ENCODE measurements at regions not wholly inside any gene's neighbourhood (a gene's known extent, or its start where the extent isn't known, plus 50 kb on each side); places are given as distances from the start of the nearest gene placed in this dataset.

GRCh38 chr3:124249038-124249437, 257.1 kb upstream of the ROPN1 start:
- no peaks in the 10 kb centered on the region for H3K27me3 ChIP-seq (ENCODE audit: control insufficient read depth in 2 of 2, insufficient read depth in 2 of 2, low read length in 2 of 2)
- CTCF ChIA-PET = interaction anchor here (1.0 to 2.5 kb wide), 7 partner anchors 8 to 216 kb away, joined by 3 to 12 read pairs (median 5); partner anchors contain the start of gene KALRN
- DNase-seq (ENCODE audit: low read depth, low spot score) (no peak), FAIRE-seq (peak; percentile 62)
- no peaks in the 10 kb centered on the region for H3K9me3 ChIP-seq (replicated peaks; ENCODE audit: control insufficient read depth, insufficient read depth, low read length)
- intact Hi-C loops (cut with micrococcal nuclease) (loop anchor here (2.0 kb wide), 2 partner anchors 14 to 28 kb away; no protein-coding TSS in a partner anchor), dilution Hi-C loops (cut with MboI; ENCODE audit: extremely low pct_ligation_motif_present, low sequenced_read_pairs) (no loop called here)
- TF ChIP-seq POLR2A (IDR thresholded peaks at IDR 0.05; ENCODE audit: low read depth, low read length) (no peak), GATA2 (IDR thresholded peaks at IDR 0.05; ENCODE audit: insufficient read depth, insufficient read length, low read depth, low read length) (no peak), MAX (IDR thresholded peaks at IDR 0.05; ENCODE audit: insufficient read depth, insufficient read length) (no peak), EZH2 (IDR thresholded peaks at IDR 0.05; ENCODE audit: borderline replicate concordance, low read depth, low read length, severe bottlenecking) (no peak), JUN (IDR thresholded peaks at IDR 0.05; ENCODE audit: borderline replicate concordance, insufficient read depth, insufficient read length, low read depth) (no peak), CTCF (IDR thresholded peaks at IDR 0.05; ENCODE audit: extremely low read depth in 1 of 2, insufficient read depth in 1 of 2, low read depth in 1 of 2, low read length in 2 of 2) (no peak), MYC (IDR thresholded peaks at IDR 0.05; ENCODE audit: low read depth, low read length) (no peak), FOS (IDR thresholded peaks at IDR 0.05; ENCODE audit: borderline replicate concordance, insufficient read depth, low read length) (no peak), POLR2AphosphoS5 (IDR thresholded peaks at IDR 0.05; ENCODE audit: insufficient read depth, low read depth, low read length) (no peak)
- no peak overlapping the region for H3K4me3 ChIP-seq (replicated peaks in 1 of 3; ENCODE audit: insufficient read depth in 1 of 3, low read depth in 1 of 3, low read length in 3 of 3)
- peaks cover 27% of the 10 kb centered on the region for H3K4me1 ChIP-seq (ENCODE audit: control insufficient read depth, extremely low read depth, insufficient read depth, low read length)
- H3K36me3 ChIP-seq (ENCODE audit: control insufficient read depth in 2 of 2, extremely low read depth in 1 of 2, insufficient read depth in 2 of 2, low read length in 2 of 2) = no peaks in the 10 kb centered on the region
- no peaks in the 10 kb centered on the region for H4K20me1 ChIP-seq (replicated peaks; ENCODE audit: control insufficient read depth, extremely low read depth, insufficient read depth, low read length)
- POLR2A ChIA-PET = no interaction called here
- H3K9me1 ChIP-seq (replicated peaks; ENCODE audit: control insufficient read depth, extremely low read depth, insufficient read depth, low read length) = no peaks in the 10 kb centered on the region
- BruUV-seq (replicated peaks) = no TSS peak
- peak overlapping the region; percentile 27 for H3K9ac ChIP-seq (replicated peaks; ENCODE audit: extremely low read depth, insufficient read depth, low read length)
- peak overlapping the region; percentile 53 for H3K4me2 ChIP-seq (ENCODE audit: insufficient read depth, low read length)
- H2AFZ ChIP-seq (ENCODE audit: low read depth, low read length) = peak overlapping the region; percentile 0
- peak overlapping the region; percentile 77 for H3K27ac ChIP-seq (ENCODE audit: insufficient read depth, low read depth, low read length)
- H3K79me2 ChIP-seq (ENCODE audit: control insufficient read depth, insufficient read depth, low read length) = no peaks in the 10 kb centered on the region
